ENCODE measurements at regions not wholly inside any gene's neighbourhood (a gene's known extent, or its start where the extent isn't known, plus 50 kb on each side); places are given as distances from the start of the nearest gene placed in this dataset.
A peak's percentile ranks its signal among the peaks of the same experiment; 100 is the strongest.
"Not testable (repeated sequence)": the region's sequence is repeated elsewhere in the genome, so short reads cannot be mapped to it uniquely, and the experiment has no call there.

- DNase-seq (ENCODE audit: low read depth): not testable (repeated sequence)
Observed at GRCh38 chr6:158881884-158882283, 62.7 kb upstream of the EZR start.

GRCh38 chr6:158881276-158881675 lies 62.1 kb upstream of the EZR start:
- not testable (repeated sequence) for DNase-seq (ENCODE audit: low read depth)

- DNase-seq (ENCODE audit: low read depth): no peak
Observed at GRCh38 chr6:158879180-158879579, 60.0 kb upstream of the EZR start.

GRCh38 chr6:158877716-158878115 lies 58.5 kb upstream of the EZR start:
- no peak for DNase-seq (ENCODE audit: low read depth)

- no peak for DNase-seq (ENCODE audit: low read depth)
Observed at GRCh38 chr6:158876886-158877285, 57.7 kb upstream of the EZR start.

GRCh38 chr6:158870649-158870957 lies 51.4 kb upstream of the EZR start:
- DNase-seq (ENCODE audit: low read depth): no peak

GRCh38 chr6:158869826-158870648 lies 50.9 kb upstream of the EZR start:
- DNase-seq (ENCODE audit: low read depth): peak; percentile 55

- DNase-seq (ENCODE audit: low read depth): peak; percentile 97
Observed at GRCh38 chr6:158868890-158869825, 50.0 kb upstream of the EZR start.
